ENCODE measurements at regions not wholly inside any gene's neighbourhood (a gene's known extent, or its start where the extent isn't known, plus 50 kb on each side); places are given as distances from the start of the nearest gene placed in this dataset.
"Not testable (repeated sequence)": the region's sequence is repeated elsewhere in the genome, so short reads cannot be mapped to it uniquely, and the experiment has no call there.

- DNase-seq (ENCODE audit: low spot score): no peak
Measured at GRCh38 chr7:25596443-25596842, 368.2 kb upstream of the NPVF start.

DNA sequence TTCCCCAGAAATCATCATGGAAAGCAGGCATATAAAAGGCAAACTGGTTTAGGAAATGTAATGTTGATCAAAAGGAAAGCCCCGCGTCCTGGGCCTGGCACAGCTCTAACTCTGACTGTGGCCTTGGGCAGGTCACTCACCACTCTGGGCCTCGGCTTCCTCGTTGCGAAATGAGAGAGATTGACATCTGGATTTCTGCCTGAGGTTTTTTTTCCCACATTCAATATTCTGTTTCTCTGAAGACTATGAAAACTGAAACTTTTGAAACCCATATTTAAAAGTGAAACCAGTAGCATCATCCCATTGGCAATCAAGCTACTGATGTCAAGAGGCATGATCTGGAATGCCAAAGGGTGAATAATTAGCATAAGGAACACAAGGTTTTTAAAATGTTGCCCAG lies 369.7 kb upstream of the NPVF start:
- DNase-seq (ENCODE audit: low spot score): no peak

DNA sequence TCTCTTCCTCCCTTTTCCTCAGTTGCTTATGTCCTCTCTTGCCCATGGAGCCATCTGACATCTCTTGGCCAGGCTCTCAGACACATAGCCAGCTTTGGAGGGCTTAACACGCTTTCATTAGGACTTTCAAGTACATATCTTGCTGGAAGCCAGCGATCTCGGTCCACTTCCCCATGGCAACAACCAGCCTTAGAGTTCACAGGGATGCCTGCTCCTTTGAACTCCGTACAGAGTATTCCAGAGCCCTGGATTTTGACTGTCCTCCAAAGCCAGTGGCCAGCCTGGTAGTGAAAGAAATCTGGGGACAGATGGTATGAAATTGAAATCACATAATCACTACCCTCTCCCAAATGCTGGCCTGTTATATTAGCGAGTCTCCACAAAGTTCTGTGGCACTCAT lies 370.5 kb upstream of the NPVF start:
- DNase-seq (ENCODE audit: low spot score): no peak

DNA sequence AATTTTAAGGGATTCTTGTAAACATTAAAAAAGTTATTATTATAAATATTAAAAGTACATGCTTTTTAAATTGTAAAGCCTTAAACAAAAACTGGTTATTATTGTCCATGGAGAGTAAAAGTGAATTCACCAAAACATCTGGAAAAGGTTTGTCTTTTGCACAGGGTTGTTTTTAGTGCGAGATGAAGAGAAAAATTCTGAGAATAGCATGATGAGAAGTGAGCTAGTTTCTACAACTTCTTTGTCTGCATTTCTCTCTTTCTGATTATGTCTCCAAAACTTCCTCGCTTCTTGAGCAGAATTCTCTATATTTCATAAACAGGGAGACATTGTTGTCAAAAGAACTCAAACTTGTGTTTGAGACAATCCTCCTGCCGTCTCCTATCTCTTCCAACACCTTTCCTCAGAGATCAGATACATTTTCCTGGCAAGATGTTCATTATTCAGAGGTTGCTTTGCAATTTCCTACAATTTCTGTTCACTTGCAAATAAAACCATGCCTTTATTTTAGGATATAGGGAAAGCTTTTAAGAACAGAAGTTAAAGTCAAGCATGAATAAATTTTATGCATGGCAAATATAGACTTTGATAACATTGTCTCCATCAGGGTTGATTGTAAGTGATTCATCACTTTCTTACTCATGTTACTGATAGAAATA lies 372.1 kb upstream of the NPVF start:
- no peak for DNase-seq (ENCODE audit: low spot score)

DNA sequence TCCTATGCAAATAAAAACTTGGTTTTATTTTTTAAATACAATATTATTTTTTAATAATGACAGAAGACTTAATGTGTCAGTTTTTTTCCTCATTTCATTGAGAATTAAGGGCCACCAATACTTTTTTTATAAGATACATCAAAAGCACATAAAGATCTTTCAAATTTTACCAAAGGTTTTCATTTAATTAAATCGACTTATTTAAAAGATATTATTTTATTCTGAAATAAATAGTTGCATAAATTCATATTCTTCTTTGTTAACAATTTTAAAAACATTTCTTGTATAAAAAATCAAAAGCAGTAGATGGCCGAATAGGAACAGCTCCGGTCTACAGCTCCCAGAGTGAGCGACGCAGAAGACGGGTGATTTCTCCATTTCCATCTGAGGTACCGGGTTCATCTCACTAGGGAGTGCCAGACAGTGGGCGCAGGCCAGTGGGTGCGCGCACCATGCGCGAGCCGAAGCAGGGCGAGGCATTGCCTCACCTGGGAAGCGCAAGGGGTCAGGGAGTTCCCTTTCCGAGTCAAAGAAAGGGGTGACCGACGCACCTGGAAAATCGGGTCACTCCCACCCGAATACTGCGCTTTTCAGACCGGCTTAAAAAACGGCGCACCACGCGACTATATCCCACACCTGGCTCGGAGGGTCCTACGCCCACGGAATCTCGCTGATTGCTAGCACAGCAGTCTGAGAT lies 374.6 kb upstream of the NPVF start:
- DNase-seq (ENCODE audit: low spot score): not testable (repeated sequence)

DNA sequence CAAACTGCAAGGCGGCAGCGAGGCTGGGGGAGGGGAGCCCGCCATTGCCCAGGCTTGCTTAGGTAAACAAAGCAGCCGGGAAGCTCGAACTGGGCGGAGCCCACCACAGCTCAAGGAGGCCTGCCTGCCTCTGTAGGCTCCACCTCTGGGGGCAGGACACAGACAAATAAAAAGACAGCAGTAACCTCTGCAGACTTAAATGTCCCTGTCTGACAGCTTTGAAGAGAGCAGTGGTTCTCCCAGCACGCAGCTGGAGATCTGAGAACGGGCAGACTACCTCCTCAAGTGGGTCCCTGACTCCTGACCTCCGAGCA lies 375.1 kb upstream of the NPVF start:
- not testable (repeated sequence) for DNase-seq (ENCODE audit: low spot score)

DNA sequence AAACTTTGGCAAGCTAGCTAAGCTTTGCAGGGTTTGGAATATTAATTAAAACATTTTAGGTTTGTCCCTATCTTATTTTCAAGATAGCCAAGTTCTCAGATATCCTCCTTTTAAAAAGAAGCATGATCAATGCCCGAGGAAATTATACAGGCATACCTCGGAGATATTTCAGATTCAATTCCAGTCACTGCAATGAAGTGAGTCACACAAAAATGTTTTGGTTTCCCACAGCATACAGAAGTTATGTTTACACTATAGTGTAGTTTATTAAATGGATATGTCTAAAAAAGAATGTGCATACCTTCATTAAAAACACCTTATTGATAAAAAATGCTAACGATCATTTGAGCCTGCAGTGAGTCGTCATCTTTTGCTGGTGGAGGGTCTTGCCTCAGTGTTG lies 382.9 kb upstream of the NPVF start:
- no peak for DNase-seq (ENCODE audit: low spot score)

DNA sequence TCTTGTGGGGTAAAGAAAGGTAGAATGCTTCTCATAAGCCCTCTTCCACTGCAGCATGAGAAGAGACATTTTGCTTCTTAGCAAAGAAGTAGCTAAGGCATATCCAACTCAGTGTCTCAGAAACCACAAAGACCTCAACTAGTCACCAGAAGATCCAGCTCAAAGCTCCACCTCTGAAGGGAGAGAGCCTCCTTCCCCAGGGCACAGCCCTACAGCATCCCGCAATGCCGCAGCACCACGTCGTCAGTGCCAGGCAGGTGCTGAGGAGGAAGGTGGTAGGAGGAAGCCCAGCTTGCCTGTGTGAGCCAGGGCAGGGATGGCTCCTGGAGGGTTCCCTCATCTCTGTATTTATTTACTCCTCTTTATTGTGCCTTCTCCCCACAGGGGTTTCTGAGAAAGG lies 385.6 kb upstream of the NPVF start:
- no peak for DNase-seq (ENCODE audit: low spot score)

GRCh38 chr7:25614415-25614814 lies 386.1 kb upstream of the NPVF start:
- DNase-seq (ENCODE audit: low spot score): no peak

- DNase-seq (ENCODE audit: low spot score): no peak
Measured at GRCh38 chr7:25615003-25615402, 386.7 kb upstream of the NPVF start.

DNA sequence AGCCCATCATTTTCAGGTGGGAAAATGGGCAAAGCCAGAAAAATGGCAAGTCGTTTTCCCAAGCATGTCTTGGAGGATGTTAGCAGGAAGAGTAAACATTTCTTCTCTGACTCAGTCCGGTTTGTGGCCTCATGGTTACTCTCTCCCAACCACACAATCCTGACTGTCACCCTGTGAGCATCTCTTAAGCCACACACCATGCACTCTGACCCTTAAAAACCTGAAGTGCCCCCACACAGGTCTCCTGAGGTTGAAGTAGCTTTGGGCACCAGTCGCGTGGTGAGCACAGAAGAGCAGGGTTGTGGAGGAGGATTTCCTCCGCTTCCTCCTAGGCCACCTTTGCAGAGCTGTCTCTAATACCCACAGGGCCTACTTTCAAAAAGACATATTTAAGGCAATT lies 387.3 kb upstream of the NPVF start:
- DNase-seq (ENCODE audit: low spot score): no peak

- no peak for DNase-seq (ENCODE audit: low spot score)
Measured at GRCh38 chr7:25617214-25617613, 388.9 kb upstream of the NPVF start.

GRCh38 chr7:25617673-25618072 lies 389.4 kb upstream of the NPVF start:
- no peak for DNase-seq (ENCODE audit: low spot score)

- DNase-seq (ENCODE audit: low spot score): no peak
Measured at GRCh38 chr7:25619381-25619780, 391.1 kb upstream of the NPVF start.

- DNase-seq (ENCODE audit: low spot score): no peak
Measured at GRCh38 chr7:25619963-25620799, 391.9 kb upstream of the NPVF start.

DNA sequence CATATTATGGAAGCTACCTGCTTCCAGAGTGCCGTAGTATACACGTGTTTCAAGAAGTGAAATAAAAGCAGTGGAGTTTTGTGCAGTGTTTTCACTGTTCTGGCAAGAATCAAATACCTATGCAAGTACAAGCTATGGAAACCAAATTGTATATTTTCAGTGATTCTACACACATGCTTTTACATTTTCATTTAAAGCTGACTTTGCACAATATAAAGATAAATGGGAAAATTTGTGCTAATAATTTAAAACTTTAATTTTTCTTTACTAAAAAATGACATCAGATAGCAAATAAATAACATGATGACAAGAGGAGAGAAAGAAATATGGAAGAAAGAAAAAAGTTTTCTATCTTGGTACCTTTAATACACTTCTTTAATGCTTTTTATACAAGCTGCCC lies 393.7 kb upstream of the NPVF start:
- no peak for DNase-seq (ENCODE audit: low spot score)

DNA sequence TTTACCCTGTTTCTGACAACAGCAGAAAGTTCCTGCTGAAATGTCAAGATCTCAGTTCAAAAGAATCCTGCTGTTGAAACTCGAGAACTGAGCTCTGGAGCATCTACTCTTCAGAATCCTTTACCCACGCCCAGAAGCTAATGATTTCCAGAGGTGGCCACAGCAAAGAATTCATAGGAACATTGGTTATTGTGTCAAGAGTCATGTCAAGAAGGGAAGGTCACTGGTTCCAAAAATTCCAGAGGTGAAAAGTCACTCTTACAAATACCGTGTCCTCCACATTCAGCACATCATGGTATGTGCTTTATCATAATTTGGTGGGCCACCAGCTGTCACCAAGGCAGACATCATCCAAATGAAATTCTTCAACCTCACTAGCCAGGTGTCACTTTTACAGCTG lies 394.4 kb upstream of the NPVF start:
- no peak for DNase-seq (ENCODE audit: low spot score)

GRCh38 chr7:25624051-25624450 lies 395.8 kb upstream of the NPVF start:
- no peak for DNase-seq (ENCODE audit: low spot score)

DNA sequence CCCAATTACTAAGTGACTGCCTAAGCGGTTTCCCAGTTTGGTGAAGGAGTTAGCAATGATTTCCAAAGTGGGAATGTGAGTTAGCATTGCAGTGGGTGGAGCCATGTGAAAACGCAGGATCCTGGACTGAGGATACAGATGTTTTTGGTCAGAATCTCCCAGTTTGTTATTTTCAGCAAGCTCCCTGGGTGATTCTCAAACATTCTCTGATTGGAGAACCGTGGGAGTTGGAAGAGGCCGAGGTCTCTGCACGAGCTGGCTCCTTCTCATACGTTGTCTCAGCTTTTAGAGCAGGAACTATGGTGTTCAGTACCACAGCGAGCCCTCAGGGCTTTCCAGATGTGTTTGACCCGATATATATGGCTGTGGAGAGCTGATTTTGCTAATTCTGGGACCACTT lies 396.5 kb upstream of the NPVF start:
- no peak for DNase-seq (ENCODE audit: low spot score)

GRCh38 chr7:25625306-25625992 lies 397.2 kb upstream of the NPVF start:
- no peak for DNase-seq (ENCODE audit: low spot score)

DNA sequence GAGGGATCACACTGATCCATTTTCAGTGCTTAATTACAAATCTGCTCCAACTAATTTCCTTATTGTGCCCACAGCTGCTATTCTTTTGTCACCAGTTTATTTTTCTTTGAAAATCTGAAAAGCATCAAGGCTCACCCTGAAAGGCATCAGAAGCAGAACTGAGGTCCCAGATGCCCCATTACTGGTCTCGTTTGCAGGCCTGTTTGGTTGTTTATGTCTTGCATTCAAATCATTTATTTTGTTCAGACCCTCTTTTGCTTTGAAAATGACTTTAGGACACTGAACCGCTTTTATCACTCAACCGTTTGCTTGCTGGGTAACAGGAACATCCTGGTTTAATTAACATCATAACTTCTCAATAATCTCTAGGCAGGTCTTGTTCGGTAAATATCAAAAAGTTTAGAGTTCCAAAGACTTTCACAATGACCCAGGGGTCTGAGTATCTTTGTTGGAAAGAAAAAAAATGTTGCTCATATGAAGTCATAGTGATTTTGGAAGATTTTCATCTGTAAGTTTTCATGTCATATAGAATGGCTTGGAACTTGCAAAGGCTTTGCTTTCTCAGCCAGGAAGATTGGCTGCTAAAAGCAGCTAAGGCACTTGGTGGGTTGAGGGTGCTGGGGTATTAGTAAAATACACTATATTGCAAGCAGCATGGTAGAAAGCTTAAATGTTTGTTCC lies 398.3 kb upstream of the NPVF start:
- DNase-seq (ENCODE audit: low spot score): no peak

GRCh38 chr7:25628446-25628845 lies 400.2 kb upstream of the NPVF start:
- DNase-seq (ENCODE audit: low spot score): no peak
